NCI-H1930 (cell line): ENCODE measurements at regions not wholly inside any gene's neighbourhood (a gene's known extent, or its start where the extent isn't known, plus 50 kb on each side); places are given as distances from the start of the nearest gene placed in this dataset.

Experiments used
- DNase-seq, 2 experiments: peaks; one replicate each; lab custom pipeline; 2025; lab: John Stamatoyannopoulos, UW

DNA sequence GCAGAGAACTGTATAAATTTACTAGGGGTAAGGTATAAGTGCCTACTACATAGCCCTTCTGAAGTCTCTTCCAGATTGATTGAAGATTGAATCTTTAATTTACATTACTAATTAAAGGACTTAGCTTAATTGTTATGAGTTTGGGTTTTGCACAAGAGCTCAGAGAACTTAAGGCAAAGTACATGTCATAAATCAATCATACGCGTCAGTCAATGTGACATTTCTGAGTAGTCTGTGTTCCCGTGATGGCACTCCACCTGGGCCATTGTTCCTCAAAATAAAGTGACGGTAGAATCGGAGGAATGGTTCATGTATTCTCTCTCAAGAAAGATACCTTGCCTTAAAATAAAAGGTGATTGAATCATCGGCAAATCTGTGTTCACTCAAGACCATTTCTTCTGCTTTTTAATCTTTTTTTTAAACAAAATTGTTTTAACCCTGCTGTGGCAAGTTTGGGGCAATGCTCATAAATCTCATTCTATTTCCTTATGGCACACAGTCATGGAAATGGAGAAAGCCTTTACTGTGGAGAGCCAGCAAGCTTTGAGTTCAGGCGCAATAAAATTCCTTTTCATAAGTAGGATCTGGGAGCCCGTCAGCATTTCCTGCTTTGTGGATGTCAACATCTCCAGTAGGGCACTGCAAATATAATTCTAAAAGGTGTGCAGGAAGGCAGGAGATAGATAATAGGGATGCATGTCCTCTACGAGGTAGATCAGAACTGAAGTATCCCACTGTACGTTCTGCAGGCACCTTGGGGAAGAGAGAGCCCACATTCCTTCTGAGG is 427.4 kb downstream of the GATA3 start:
- no peak for DNase-seq

- DNase-seq, result no peak
Measured at GRCh38 chr10:8485032-8485431, 430.5 kb downstream of the GATA3 start.

DNA sequence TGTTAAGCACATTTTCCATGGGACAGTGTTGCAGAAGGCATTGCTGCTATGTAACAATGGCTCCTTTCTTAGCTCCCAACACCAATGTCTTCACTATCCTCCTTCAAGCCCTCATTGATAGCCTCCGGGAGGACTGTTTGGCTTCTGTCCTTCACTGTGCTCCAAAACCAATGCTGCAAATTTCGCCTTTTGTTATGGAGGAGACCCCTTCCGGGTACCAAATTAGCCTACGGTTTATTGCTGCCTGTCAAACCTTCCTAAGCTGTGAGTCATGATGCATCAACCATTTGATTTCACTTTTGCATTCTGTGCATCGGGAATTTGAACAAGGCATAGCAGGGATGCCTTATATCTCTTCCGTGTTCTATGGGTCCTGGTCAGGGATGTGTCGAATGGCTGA is 432.9 kb downstream of the GATA3 start:
- no peak for DNase-seq

DNA sequence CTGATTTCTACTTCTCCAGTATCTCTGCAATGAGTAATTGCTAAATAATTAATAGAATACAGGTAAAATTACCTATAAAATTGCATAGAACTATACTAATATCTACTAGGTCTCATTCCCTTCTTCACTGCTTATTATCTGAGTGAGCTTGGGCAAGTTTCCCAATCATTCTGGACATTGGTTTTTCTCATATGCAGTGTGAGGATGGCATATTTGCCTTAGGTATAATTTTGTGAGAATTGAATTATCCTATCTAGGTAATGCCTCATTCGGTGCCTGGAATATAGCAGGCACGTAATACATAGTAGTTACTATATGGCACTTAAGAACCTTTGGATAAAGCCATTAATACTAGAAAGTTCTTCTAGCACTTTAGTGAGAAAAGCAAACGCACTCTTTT is 434.7 kb downstream of the GATA3 start:
- DNase-seq, result no peak

DNA sequence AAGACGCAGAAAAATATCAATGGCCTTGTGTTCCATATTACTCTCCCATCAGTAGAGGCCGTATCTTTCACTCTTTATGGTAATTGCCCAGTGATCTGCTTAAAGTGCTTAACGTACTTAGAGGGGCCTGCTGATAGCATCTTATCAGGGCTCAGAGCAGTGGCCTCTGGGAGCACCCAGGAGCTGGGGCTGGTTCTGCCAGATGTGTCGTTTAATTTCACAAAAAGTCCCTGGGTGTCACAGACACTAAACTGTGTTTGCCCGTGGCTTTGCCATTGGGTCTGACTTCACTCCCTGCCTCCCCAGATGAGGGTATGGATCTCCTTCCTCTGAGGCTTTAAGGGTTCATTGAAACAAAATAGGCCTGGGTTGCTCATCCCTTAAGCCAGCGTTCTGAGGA is 435.3 kb downstream of the GATA3 start:
- DNase-seq, result no peak

- no peak for DNase-seq
Measured at GRCh38 chr10:8498290-8498689, 443.8 kb downstream of the GATA3 start.

- DNase-seq, result no peak
Measured at GRCh38 chr10:8498881-8499280, 444.4 kb downstream of the GATA3 start.

GRCh38 chr10:8499312-8499711 is 444.8 kb downstream of the GATA3 start:
- DNase-seq, result no peak

GRCh38 chr10:8499752-8500390 is 445.4 kb downstream of the GATA3 start:
- DNase-seq, result no peak

DNA sequence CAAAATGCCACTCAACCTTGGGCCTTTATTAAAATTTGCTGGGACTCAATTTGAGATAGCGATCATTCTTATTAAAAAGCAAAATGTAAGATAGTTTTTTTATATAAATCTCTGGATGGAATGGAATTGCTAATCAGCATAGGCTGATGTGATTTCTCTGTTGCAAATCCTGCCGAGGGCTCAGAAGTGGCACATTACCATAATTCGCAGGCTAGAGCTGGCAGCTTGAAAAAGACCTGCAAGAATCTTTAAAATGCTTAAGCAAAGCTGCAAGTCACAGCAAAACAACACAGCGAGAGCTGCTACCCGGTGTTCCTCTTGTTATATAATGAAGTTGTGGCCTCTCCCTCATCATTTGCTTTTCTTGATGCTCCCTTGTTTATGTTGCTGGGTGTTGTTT is 448.1 kb downstream of the GATA3 start:
- no peak for DNase-seq

- DNase-seq, result no peak
Measured at GRCh38 chr10:8504499-8504898, 450.0 kb downstream of the GATA3 start.

DNA sequence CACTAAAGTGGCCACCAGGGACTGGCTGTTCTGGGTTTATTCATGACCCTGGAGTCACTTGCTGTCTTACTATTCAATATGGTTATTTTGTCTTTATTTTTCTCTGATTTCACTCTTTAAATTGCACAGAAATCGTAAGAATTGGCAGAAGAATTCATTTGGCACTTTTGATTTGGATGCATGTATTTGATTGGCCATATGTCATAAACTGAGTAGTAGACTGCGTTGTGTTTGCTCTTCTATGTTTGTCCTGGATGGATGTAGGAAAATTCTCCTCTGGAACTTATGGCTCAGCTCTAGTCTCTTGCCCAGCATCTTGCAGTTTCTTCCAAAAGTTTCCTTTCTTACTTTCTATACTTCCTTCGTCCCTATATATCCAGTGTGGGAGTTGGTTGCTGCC is 452.7 kb downstream of the GATA3 start:
- DNase-seq, result no peak

DNA sequence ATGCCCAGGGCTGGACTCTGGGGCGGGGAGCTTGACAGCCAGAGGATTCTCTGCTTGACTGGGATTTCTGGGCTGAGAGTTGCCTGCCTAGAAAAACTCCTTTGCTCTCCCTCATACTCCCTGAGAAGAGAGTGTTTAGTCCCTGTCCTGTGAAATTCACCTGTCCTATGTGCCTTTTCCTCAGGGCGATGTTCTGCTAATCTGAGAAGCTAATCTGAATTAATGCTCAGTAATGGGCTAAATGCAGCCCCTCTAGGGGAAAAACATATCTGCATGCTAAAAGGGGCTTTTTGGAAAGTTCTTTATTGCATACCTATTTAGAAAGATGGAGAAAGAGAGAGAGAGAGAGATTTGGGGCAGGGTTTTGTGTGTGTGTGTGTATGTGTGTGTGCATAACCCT is 454.4 kb downstream of the GATA3 start:
- no peak for DNase-seq

- no peak for DNase-seq
Measured at GRCh38 chr10:8510471-8510870, 456.0 kb downstream of the GATA3 start.

GRCh38 chr10:8511026-8511425 is 456.5 kb downstream of the GATA3 start:
- no peak for DNase-seq

DNA sequence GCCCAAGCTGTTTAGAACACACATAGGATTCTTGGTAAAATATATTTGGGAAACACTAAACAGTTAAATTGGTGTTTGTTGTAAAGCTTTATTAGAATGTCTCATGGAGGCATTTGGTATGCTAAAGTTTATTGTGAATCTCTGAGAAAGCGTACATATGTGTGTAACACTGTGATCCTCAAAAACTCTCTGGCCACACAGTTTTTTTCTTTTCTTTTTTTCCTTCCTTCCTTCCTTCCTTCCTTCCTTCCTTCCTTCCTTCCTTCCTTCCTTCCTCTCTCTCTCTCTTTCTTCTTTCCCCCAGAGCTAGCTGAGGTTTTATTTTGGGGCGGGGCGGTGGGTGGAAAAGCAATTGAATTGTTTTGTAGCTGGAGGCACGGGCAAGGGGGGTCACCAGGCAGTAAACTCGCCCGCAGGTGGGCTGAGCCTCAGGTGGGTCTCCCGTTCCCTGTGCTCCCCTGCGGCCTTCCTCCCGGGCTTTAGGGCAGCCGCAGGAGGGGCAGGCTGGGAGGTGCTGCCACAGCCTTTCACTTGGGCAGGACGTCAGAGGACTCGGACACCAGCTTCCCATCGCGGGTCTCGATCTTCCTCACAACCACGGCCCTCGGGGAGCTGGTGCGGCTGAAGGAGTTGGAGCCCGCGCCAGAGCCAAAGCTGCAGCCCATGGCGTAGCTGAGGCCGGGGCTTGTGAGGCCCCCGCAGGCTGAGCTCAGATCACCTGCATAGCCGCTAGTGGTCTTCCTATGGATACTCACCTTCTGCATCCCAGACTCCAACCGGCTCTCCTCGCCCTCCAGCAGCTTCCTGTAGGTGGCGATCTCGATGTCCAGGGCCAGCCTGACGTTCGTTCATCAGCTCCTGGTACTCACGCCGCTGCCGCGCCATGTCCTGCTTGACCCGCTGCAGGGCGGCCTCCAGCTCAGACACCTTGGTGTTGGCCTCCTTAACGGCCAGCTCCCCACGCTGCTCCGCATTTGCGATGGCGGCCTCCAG is 459.0 kb downstream of the GATA3 start:
- no peak for DNase-seq

DNA sequence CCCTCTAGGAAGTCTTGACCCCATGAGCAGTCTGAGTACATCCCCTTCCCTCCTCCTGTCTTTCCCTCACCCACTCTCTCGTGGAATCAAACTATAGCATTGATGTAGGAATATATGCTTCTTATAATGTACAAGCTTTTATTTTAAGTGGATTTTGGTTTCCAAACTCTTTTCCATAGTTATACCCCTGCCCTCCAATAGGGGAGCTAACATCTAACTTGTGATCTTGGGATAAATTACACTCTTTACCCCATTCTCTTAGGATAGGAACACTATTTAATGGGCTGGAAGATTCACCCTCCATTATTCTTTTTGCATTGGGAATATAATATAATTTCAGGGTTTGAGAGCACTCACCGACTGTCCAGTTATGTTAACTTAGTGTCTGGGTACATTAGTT is 465.9 kb downstream of the GATA3 start:
- DNase-seq, result no peak

DNA sequence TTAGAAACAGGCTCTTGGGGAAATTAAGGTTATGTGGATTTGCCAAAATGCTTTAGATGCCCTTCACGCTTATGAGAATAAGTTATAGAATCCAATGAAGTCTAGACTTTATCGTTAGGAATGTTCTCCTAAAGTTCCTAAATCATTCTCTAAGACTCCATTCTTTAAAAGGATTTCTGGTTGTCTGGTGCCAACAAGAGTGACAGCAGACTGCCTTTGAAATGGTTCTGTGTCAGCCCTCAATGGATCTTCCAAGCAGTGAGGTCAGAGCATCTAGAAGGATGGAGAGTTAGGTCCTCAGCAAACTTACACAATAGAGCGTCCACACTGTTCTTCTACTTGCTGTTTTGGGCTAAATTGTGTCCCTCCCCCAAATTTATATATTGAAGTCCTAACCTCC is 473.3 kb downstream of the GATA3 start:
- no peak for DNase-seq

- no peak for DNase-seq
Measured at GRCh38 chr10:8531116-8531515, 476.6 kb downstream of the GATA3 start.

DNA sequence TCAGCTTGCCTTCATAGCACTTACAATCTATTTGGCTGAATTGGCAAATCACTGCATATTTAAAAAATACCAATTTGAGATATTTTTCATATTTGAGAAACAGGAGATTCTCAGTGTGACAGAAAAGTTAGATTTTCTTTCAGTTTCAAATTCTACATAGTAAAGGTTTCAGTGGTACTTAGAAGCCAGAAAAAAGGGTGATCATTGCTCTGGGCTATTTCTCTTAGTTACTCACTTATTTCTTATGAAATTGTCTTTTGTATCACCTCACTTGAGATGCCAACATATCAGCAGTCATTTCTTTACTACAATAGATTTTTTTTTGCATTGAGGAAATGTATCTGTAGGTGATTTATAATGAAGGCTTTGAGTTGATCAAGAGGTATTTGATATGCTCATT is 478.2 kb downstream of the GATA3 start:
- no peak for DNase-seq

GRCh38 chr10:8533462-8533861 is 479.0 kb downstream of the GATA3 start:
- no peak for DNase-seq

- no peak for DNase-seq
Measured at GRCh38 chr10:8534096-8534495, 479.6 kb downstream of the GATA3 start.

DNA sequence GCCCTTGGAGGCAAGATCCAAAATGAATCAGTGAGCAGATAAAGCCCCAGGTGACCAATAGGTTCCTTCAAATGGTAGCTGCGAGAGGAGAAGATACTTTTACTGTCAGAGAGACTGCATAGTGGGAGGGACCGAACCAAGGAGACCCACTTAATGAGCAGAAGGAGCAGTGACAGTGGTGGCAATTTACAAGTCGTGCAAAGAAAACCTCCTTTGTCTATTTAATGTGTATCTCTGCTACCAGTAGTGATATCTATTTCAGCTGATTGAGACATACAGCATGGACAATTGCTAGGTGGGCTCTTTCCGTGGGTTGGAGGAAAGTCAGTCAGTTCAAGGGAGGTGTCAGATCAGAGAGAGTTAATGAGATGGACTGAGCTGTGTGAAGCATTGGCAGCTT is 480.4 kb downstream of the GATA3 start:
- DNase-seq, result no peak
